HL-60 (cell line): ENCODE measurements at regions not wholly inside any gene's neighbourhood (a gene's known extent, or its start where the extent isn't known, plus 50 kb on each side); places are given as distances from the start of the nearest gene placed in this dataset.

ENCODE experiments used
- DNase-seq, 2 experiments: peaks; one replicate each; pipeline ENCODE4 v3.0.0-alpha.2; 2010 to 2020; ENCODE audit warnings: low read depth in 1 of 2, low spot score in 1 of 2
- H3K27ac ChIP-seq: fragments of 250-450 bp; sonication (Bioruptor Pico); replicated peaks from 2 replicates; pipeline ENCODE4 v1.5.1; 2020; ENCODE audit warnings: mild to moderate bottlenecking, moderate library complexity
- H3K27me3 ChIP-seq: fragments of 250-450 bp; sonication (Bioruptor Pico); 2 replicates; pipeline ENCODE4 v1.5.1; 2021; ENCODE audit warnings: mild to moderate bottlenecking, moderate library complexity; ENCODE audit not compliant: insufficient read depth, poor library complexity, severe bottlenecking
- H3K4me3 ChIP-seq: replicated peaks from 2 replicates; pipeline ENCODE4 v1.5.1; 2011; ENCODE audit warnings: mild to moderate bottlenecking, control low read depth, low read length; ENCODE audit not compliant: insufficient read depth
- CTCF ChIP-seq: IDR thresholded peaks from one replicate; pipeline ENCODE4 v1.5.1; 2011; ENCODE audit warnings: low read length, control low read depth, inconsistent platforms; ENCODE audit not compliant: insufficient read depth
- GABPA ChIP-seq: IDR thresholded peaks from 2 replicates; pipeline ENCODE4 v1.6.1; 2012; ENCODE audit warnings: low read depth
- POLR2AphosphoS5 ChIP-seq: IDR thresholded peaks from 2 replicates; pipeline ENCODE4 v1.6.1; 2012; ENCODE audit warnings: low read depth
- REST ChIP-seq: IDR thresholded peaks from 2 replicates; pipeline ENCODE4 v1.6.1; 2012; ENCODE audit warnings: low read depth; ENCODE audit not compliant: insufficient replicate concordance
- SPI1 ChIP-seq: IDR thresholded peaks from 2 replicates; pipeline ENCODE4 v1.6.1; 2012; ENCODE audit warnings: low read depth, mild to moderate bottlenecking, borderline replicate concordance

- Histone ChIP-seq H3K4me3 (no peak overlapping the region), H3K27me3 (no peaks in the 10 kb centered on the region), H3K27ac (no peak overlapping the region)
- TF ChIP-seq POLR2AphosphoS5: no peak
- TF ChIP-seq CTCF: no peak
- no peak for TF ChIP-seq GABPA
- no peak for TF ChIP-seq REST
- no peak for TF ChIP-seq SPI1
- DNase-seq: no peak
Measured at GRCh38 chr11:69568809-69569097, 72.2 kb upstream of the CCND1 start.

- Histone ChIP-seq H3K4me3 (no peak overlapping the region), H3K27me3 (no peaks in the 10 kb centered on the region), H3K27ac (no peak overlapping the region)
- TF ChIP-seq CTCF (no peak), GABPA (no peak), REST (no peak), SPI1 (no peak)
- DNase-seq: no peak
Measured at GRCh38 chr11:69569306-69570200, 71.4 kb upstream of the CCND1 start.

GRCh38 chr11:69572233-69572860 is 68.6 kb upstream of the CCND1 start:
- no peak overlapping the region for H3K4me3 ChIP-seq
- TF ChIP-seq SPI1 (no peak), CTCF (no peak), REST (no peak), GABPA (no peak), POLR2AphosphoS5 (no peak)
- H3K27ac ChIP-seq: no peak overlapping the region
- no peaks in the 10 kb centered on the region for H3K27me3 ChIP-seq
- DNase-seq: no peak
